CD4-positive, alpha-beta T cell treated with Interferon alpha-2 for 1 hour (primary cell): ENCODE measurements at regions not wholly inside any gene's neighbourhood (a gene's known extent, or its start where the extent isn't known, plus 50 kb on each side); places are given as distances from the start of the nearest gene placed in this dataset.

Experiments used
- DNase-seq, 2 donors: peaks; one replicate each; pipeline ENCODE4 v3.0.0-alpha.2; 2020 to 2022

- DNase-seq = no peak
These were observed 545.8 kb upstream of the ALCAM start for GRCh38 chr3:104820959-104821358.

- no peak for DNase-seq
These were observed 541.6 kb upstream of the ALCAM start for GRCh38 chr3:104825116-104825515.

GRCh38 chr3:104831071-104831470 lies 535.6 kb upstream of the ALCAM start:
- DNase-seq = no peak

- DNase-seq = no peak
These were observed 534.2 kb upstream of the ALCAM start for GRCh38 chr3:104832530-104832929.

GRCh38 chr3:104835376-104835775 lies 531.3 kb upstream of the ALCAM start:
- no peak for DNase-seq

- no peak for DNase-seq
These were observed 520.4 kb upstream of the ALCAM start for GRCh38 chr3:104846270-104846669.

GRCh38 chr3:104849070-104849469 lies 517.6 kb upstream of the ALCAM start:
- no peak for DNase-seq

- DNase-seq = no peak
These were observed 512.2 kb upstream of the ALCAM start for GRCh38 chr3:104854468-104854867.

- DNase-seq = no peak
These were observed 511.0 kb upstream of the ALCAM start for GRCh38 chr3:104855702-104856101.

GRCh38 chr3:104856741-104857140 lies 510.0 kb upstream of the ALCAM start:
- DNase-seq = no peak

GRCh38 chr3:104868291-104868690 lies 498.4 kb upstream of the ALCAM start:
- no peak for DNase-seq

GRCh38 chr3:104870276-104870675 lies 496.4 kb upstream of the ALCAM start:
- no peak for DNase-seq

GRCh38 chr3:104873331-104873730 lies 493.4 kb upstream of the ALCAM start:
- no peak for DNase-seq

GRCh38 chr3:104878395-104878794 lies 488.3 kb upstream of the ALCAM start:
- no peak for DNase-seq

- DNase-seq = no peak
These were observed 486.8 kb upstream of the ALCAM start for GRCh38 chr3:104879919-104880318.

- DNase-seq = no peak
These were observed 481.4 kb upstream of the ALCAM start for GRCh38 chr3:104885214-104885814.

GRCh38 chr3:104886220-104886995 lies 480.3 kb upstream of the ALCAM start:
- no peak for DNase-seq

GRCh38 chr3:104887069-104887468 lies 479.6 kb upstream of the ALCAM start:
- DNase-seq = no peak

GRCh38 chr3:104887619-104888018 lies 479.1 kb upstream of the ALCAM start:
- no peak for DNase-seq

GRCh38 chr3:104892044-104892443 lies 474.7 kb upstream of the ALCAM start:
- DNase-seq = no peak

GRCh38 chr3:104896624-104897023 lies 470.1 kb upstream of the ALCAM start:
- DNase-seq = no peak

GRCh38 chr3:104901396-104901795 lies 465.3 kb upstream of the ALCAM start:
- DNase-seq = no peak

GRCh38 chr3:104903064-104903463 lies 463.6 kb upstream of the ALCAM start:
- DNase-seq = no peak

GRCh38 chr3:104906001-104906639 lies 460.6 kb upstream of the ALCAM start:
- no peak for DNase-seq
